ENCODE measurements at regions not wholly inside any gene's neighbourhood (a gene's known extent, or its start where the extent isn't known, plus 50 kb on each side); places are given as distances from the start of the nearest gene placed in this dataset.

DNA sequence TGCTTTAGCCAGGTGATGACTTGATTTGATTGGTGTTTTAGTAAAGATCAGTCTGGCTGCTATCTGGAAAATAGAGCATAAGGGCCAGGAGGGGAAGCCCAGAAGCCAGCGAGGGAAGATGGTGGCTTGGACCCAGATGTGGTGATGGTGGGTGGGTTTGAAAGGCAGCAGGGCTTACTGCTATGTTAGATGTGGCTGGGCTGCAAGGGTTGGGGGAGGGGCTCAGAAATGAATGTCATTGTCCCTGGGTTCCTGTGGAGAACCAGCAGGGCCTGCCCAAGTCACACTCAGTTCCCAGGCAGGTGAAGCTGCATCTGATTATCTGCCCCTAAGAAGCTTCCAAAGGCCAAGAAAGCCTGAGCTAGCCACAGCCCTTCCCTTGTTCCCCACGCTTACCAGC lies 71.7 kb upstream of the BRD7 start:
- TF ChIP-seq EZH2phosphoT487 (IDR thresholded peaks at IDR 0.05; ENCODE audit: borderline replicate concordance, low read length): no peak
- TF ChIP-seq CTCF (conservative IDR thresholded peaks at IDR 0.05; ENCODE audit: low read depth, low read length): no peak
